KBM-7 (cell line): ENCODE measurements at regions not wholly inside any gene's neighbourhood (a gene's known extent, or its start where the extent isn't known, plus 50 kb on each side); places are given as distances from the start of the nearest gene placed in this dataset.
"Not testable (repeated sequence)": the region's sequence is repeated elsewhere in the genome, so short reads cannot be mapped to it uniquely, and the experiment has no call there.

Source experiments
- DNase-seq: peaks from one replicate; pipeline ENCODE4 v3.0.0-alpha.2; 2015
- in situ Hi-C: fragments of 300-500 bp; cut with MboI; formaldehyde crosslinking; loops from 2 replicates; pipeline ENCODE4 v1.14.3; 2020; ENCODE audit warnings: low sequenced_read_pairs, low pct_unique_long_range_greater_than_20kb, mixed read lengths

GRCh38 chr20:25902321-25902720 lies 205.7 kb upstream of the ZNF337 start:
- DNase-seq, in situ Hi-C loops: not testable (repeated sequence)

GRCh38 chr20:25898663-25899062 lies 202.0 kb upstream of the ZNF337 start:
- DNase-seq, in situ Hi-C loops: not testable (repeated sequence)

DNA sequence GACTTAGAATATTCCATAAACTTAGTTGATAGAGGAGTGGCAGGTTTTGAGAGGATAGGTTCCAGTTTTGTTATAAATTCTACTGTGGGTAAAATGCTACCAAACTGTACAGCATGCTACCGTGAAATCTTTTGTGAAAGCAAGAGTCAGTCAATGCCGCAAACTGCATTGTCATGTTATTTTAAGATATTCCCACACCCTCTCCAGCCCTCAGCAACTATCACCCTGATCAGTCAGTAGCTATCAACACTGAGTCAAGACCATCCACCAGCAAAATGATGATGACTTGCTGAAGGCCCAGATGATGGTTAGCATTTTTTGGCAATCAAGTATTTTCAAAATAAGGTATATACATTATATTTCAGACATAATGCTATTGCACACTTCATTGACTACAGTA lies 182.4 kb upstream of the ZNF337 start:
- in situ Hi-C loops, DNase-seq: not testable (repeated sequence)

- DNase-seq, in situ Hi-C loops: not testable (repeated sequence)
Measured at GRCh38 chr20:25868650-25868979, 172.0 kb upstream of the ZNF337 start.

GRCh38 chr20:25867776-25868649 lies 171.4 kb upstream of the ZNF337 start:
- DNase-seq, result no peak
- in situ Hi-C loops, result no loop called here

DNA sequence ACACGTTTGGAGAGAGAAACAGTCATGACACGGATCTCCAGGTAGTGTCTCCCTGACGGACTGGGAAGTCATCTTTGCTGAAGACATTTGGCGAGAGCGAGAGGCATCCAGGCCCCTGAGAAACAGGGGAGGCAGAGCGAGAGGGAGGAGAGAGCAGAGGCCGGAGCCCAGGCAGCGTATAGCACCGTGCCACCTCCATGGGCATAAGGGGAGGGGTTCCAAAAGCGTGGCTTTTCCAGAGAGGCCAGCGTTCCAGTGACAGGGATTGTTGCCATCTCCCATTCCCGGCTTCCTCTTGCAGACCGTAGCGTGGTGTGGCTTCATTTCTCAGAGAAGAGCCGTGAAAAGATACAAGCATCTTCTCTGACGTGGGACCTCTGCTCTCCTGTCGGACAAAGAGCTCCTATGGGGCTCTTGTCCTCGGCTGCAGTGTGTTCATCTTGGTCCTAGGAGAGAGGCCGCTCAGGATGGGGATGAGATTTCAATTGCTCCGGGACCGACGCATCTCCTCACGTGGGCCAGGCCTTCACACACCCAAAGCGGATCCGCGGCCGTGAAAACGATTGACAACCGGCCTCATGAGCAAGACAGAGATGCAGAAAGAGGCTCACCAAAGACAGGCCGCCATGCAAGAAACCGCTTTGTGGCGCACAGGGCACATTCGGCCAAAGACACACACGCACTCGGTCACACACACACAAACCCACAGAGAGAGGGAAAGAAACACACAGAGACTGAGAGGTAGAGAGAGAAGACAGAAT lies 170.5 kb upstream of the ZNF337 start:
- in situ Hi-C loops, result not testable (repeated sequence)

DNA sequence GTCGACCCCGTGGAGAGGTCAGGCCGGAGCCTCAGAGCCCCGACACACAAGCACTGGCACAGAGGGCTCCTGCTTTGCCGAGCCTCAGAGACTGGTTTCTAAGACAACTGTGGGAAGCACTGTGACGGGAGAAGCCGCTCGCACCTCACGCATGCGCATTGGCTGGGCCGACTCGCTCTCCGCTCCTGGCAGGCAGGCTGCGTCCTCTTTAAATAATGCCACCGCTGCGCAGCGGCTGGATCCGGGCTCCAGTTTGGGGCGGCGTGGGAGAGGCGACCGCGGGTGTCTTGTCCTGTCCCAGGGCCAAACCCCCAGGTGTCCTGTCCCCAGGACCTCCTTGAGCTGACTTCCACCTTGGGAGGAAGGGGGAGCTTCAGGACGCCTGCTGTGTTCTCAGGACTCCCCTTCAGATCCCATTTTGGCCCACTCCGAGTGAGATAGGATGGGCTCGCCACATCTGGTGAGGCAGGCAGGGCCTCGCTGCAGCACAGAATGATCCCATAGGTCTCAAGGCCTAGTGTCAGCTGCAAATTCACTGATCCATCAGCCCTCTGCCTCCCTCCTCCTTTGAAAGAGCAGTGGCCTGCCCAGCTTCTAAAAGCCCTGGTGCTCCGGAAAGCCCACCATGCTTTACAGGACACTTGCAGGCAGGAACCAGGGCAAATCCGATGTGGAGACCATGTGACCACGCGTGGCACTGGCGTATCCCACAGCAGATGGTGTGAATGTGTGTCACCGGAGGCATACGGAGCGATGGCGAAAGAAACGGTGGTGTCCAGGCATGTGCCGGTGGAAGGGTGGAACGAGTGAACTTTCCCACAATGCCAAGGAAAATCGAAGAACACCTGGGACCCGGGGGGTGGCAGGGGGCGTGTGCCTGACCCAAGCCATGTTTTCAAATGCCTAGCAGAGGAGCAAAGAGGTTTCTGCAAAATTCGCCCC lies 169.3 kb upstream of the ZNF337 start:
- DNase-seq, result peak; percentile 63
- in situ Hi-C loops, result no loop called here

More for the DNA sequence above, 170.5 kb upstream of the ZNF337 start:
- DNase-seq, result not testable (repeated sequence)

DNA sequence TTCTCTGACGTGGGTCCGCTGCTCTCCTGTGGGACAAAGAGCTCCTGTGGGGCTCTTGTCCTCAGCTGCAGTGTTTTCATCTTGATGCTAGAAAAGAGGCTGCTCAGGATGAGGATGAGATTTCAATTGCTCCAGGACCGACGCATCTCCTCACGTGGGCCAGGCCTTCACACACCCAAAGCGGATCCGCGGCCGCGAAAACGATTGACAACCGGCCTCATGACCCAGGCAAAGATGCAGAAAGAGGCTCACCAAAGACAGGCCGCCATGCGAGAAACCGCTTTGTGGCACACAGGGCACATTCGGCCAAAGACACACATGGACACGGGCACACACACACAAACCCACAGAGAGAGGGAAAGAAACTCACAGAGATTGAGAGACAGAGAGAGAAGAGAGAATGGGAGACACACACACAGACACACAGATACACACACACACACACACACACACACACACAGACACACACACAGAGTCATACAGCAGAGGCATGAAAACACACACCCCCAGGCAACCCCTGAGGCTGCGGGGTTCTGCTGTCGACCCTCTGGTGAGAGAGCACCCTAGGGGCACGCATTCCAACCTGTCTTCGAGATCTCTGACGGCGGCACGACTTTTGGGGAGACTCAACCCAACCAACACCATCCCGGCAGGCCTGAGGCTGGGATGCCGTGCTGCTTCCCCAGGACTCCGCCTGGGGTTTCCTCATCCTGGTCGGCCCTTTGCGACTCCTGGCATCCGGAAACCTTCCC lies 168.5 kb upstream of the ZNF337 start:
- DNase-seq, in situ Hi-C loops: not testable (repeated sequence)

DNA sequence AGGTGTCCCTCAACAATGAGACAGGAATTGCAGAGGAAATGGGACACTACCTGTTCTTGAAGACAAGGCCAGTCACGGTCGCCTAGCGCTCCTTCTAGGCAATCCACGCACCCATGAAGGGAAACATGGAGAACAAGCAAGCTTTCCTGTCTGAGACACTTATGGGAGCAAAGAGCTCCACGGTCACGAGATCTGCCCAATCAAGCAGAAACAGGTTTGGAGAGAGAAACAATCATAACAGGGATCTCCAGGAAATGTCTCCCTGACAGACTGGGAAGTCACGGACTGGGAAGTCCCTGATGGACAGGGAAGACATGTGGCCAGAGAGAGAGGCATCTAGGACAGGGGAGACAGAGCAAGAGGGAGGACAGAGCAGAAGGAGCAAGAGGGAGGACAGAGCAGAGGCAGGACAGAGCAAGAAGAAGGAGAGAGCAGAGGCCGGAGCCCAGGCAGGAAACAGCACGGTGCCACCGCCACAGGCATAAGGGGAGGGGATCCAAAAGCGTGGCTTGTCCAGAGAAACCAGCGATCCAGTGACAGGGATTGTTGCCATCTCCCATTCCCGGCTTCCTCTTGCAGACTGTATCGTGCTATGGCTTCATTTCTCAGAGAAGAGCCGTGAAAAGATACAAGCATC lies 167.8 kb upstream of the ZNF337 start:
- DNase-seq, result no peak
- in situ Hi-C loops, result no loop called here

DNA sequence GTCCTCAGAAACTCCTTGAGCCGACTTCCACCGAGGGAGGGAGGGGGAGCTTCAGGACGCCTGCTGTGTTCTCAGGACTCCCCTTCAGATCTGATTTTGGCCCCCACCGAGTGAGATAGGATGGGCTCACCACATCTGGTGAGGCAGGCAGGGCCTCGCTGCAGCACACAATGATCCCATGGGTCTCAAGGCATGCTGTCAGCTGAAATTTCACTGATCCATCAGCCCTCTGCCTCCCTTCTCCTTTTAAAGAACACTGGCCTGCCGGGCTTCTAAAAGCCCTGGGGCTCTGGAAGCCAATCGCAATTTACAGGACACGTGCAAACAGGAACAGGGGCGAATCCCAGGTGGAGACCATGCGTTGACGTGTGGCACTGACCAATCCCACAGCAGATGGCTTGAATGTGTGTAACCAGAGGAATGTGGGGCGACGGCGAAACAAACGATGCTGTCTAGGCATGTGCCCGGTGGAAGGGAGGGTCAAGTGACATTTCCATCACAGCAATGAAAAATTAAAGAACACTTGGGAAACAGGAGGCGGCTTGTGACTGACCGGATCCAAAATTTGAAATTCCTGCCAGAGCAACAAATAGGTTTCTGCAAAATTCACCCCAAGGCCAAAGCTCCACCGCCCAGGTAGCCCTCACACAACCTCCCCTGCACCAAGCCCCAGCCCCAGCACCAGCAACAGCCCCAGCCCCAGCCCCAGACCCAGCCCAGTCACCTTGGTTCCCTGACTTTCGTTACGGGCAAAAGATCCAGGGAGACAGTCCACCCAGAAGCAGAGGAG lies 167.1 kb upstream of the ZNF337 start:
- no peak for DNase-seq
- in situ Hi-C loops, result no loop called here

DNA sequence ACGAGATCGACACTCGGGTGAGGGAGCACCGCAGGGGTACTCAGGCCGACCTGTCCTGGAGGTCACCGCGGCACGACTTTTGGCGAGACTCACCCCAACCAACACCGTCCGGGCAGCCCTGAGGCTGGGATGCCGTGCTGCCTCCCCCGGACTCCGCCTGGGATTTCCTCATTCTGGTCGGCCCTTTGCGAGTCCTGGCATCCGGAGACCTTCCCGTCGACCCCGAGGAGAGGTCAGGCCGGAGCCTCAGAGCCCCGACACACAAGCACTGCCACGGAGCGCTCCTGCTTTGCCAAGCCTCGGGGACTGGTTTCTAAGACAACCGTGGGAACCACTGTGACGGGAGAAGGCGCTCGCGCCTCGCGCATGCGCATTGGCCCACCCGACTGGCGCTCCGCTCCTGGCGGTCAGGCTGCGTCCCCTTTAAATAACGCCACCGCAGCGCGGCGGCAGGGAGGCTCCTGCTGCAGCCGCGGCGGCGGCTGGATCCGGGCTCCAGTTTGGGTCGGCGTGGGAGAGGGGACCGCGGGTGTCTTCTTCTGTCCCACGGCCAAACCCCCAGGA lies 166.4 kb upstream of the ZNF337 start:
- in situ Hi-C loops, result not testable (repeated sequence)
- peak; percentile 84 for DNase-seq

DNA sequence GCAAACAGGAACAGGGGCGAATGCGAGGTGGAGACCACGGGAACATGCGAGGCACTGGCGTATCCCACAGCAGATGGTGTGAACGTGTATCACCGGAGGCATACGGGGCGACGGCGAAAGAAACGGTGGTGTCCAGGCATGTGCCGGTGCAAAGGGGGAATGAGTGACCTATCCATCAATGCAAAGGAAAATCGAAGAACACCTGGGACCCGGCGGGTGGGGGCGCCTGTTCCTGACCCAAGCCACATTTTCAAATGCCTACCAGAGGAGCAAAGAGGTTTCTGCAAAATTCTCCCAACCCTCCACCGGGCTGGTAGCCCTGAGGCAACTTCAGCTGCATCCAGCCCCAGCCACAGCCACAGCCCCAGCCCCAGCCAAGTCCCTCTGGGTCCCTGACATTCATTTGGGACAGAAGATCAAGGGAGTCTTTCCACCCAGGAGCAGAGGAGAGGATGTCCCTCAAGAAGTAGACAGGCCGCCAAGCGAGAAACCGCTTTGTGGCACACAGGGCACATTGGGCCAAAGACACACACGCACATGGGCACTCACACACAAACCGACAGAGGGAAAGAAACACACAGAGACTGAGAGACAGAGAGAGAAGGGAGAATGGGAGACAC lies 164.0 kb upstream of the ZNF337 start:
- in situ Hi-C loops, result no loop called here
- DNase-seq, result no peak

DNA sequence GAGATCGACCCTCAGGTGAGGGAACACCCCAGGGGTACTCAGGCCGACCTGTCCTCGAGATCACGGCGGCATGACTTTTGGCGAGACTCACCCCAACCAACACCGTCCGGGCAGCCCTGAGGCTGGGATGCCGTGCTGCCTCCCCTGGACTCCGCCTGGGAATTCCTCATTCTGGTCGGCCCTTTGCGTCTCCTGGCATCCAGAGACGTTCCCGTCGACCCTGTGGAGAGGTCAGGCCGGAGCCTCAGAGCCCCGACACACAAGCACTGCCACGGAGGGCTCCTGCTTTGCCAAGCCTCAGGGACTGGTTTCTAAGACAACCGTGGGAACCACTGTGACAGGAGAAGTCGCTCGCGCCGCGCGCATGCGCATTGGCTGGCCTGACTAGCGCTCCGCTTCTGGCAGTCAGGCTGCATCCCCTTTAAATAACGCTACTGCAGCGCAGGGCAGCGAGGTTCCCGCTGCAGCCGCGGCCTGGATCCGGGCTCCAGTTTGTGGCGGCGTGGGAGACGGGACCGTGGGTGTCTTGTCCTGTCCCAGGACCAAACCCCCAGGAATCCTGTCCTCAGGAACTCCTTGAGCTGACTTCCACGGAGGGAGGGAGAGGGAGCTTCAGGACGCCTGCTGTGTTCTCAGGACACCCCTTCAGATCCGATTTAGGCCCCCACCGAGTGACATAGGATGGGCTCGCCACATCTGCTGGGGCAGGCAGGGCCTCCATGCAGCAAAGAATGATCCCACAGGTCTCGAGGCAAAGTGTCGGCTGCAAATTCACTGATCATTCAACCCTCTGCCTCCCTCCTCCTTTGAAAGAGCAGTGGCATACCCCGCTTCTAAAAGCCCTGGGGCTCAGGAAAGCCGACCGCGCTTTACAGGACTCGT lies 163.2 kb upstream of the ZNF337 start:
- peak; percentile 41 for DNase-seq
- in situ Hi-C loops, result no loop called here

DNA sequence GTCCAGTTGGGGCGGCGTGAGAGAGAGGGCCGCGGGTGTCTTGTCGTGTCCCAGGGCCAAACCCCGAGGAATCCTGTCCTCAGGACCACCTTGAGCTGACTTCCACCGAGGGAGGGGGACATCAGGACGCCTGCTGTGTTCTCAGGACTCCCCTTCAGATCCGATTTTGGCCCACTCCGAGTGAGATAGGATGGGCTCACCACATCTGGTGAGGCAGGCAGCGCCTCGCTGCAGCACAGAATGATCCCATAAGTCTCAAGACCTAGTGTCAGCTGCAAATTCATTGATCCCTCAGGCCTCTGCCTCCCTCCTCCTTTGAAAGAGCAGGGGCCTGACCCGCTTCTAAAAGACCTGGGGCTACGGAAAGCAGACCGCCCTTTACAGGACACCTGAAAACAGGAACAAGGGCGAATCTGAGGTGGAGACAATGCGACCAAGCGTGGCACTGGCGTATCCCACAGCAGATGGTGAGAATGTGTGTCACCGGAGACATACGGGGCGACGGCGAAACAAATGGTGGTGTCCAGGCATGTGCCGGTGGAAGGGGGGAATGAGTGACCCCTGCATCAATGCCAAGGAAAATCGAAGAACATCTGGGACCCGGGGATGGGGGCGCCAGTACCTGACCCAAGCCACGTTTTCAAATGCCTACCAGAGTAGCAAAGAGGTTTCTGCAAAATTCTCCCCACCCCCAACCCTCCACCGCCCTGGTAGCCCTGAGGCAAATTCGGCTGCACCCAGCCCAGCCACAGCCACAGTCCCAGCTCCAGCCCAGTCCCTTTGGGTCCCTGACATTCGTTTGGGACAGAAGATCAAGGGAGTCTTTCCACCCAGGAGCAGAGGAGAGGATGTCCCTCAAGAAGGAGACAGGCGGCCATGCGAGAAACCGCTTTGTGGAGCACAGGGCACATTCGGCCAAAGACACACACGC lies 162.1 kb upstream of the ZNF337 start:
- no peak for DNase-seq
- in situ Hi-C loops, result no loop called here
